ENCODE measurements at regions not wholly inside any gene's neighbourhood (a gene's known extent, or its start where the extent isn't known, plus 50 kb on each side); places are given as distances from the start of the nearest gene placed in this dataset.

- CTCF ChIA-PET: no interaction called here
- no peaks in the 10 kb centered on the region for H3K4me1 Mint-ChIP-seq (ENCODE audit: low read depth)
- H3K36me3 Mint-ChIP-seq (ENCODE audit: low read depth): no peaks in the 10 kb centered on the region
- no peak for TF ChIP-seq CTCF (IDR thresholded peaks at IDR 0.05)
- H3K27ac Mint-ChIP-seq: no peak overlapping the region
- H3K27me3 Mint-ChIP-seq: no peaks in the 10 kb centered on the region
- POLR2A ChIA-PET: no interaction called here
- H3K4me3 Mint-ChIP-seq: no peak overlapping the region
- intact Hi-C loops (cut with micrococcal nuclease): no loop called here
- ATAC-seq: no peak
- DNase-seq: no peak
- no peaks in the 10 kb centered on the region for H3K9me3 Mint-ChIP-seq
Observed at GRCh38 chr4:20391198-20391597, 139.5 kb downstream of the SLIT2 start.

GRCh38 chr4:20391912-20392311, 140.2 kb downstream of the SLIT2 start:
- POLR2A ChIA-PET: no interaction called here
- Mint-ChIP-seq H3K4me3 (no peak overlapping the region), H3K27ac (no peak overlapping the region), H3K27me3 (no peaks in the 10 kb centered on the region), H3K36me3 (ENCODE audit: low read depth) (no peaks in the 10 kb centered on the region), H3K9me3 (no peaks in the 10 kb centered on the region), H3K4me1 (ENCODE audit: low read depth) (no peaks in the 10 kb centered on the region)
- DNase-seq: no peak
- no peak for ATAC-seq
- no peak for TF ChIP-seq CTCF (IDR thresholded peaks at IDR 0.05)
- intact Hi-C loops (cut with micrococcal nuclease): no loop called here
- CTCF ChIA-PET: no interaction called here

- Mint-ChIP-seq H3K4me3 (no peak overlapping the region), H3K27ac (no peak overlapping the region), H3K27me3 (no peaks in the 10 kb centered on the region), H3K4me1 (ENCODE audit: low read depth) (no peaks in the 10 kb centered on the region), H3K9me3 (no peaks in the 10 kb centered on the region), H3K36me3 (ENCODE audit: low read depth) (no peaks in the 10 kb centered on the region)
- intact Hi-C loops (cut with micrococcal nuclease): no loop called here
- ChIA-PET CTCF (interaction anchor here (1.2 to 2.3 kb wide), 2 partner anchors 26 to 291 kb away, joined by 3 to 12 read pairs; no protein-coding TSS in a partner anchor), POLR2A (no interaction called here)
- ATAC-seq (no peak), DNase-seq (no peak)
- TF ChIP-seq CTCF (IDR thresholded peaks at IDR 0.05): no peak
Observed at GRCh38 chr4:20393486-20394100, 141.9 kb downstream of the SLIT2 start.

- DNase-seq (no peak), ATAC-seq (no peak)
- Mint-ChIP-seq H3K4me3 (no peak overlapping the region), H3K27ac (no peak overlapping the region), H3K9me3 (no peaks in the 10 kb centered on the region), H3K36me3 (ENCODE audit: low read depth) (no peaks in the 10 kb centered on the region), H3K27me3 (no peaks in the 10 kb centered on the region), H3K4me1 (ENCODE audit: low read depth) (no peaks in the 10 kb centered on the region)
- TF ChIP-seq CTCF (IDR thresholded peaks at IDR 0.05): no peak
- ChIA-PET POLR2A (no interaction called here), CTCF (interaction anchor here (0.7 to 2.3 kb wide), 11 partner anchors 17 to 293 kb away, joined by 3 to 12 read pairs (median 4); no protein-coding TSS in a partner anchor)
- intact Hi-C loops (cut with micrococcal nuclease): no loop called here
Observed at GRCh38 chr4:20394512-20394911, 142.8 kb downstream of the SLIT2 start.

GRCh38 chr4:20395160-20395773, 143.6 kb downstream of the SLIT2 start:
- no peak for ATAC-seq

More at GRCh38 chr4:20395160-20395773, 143.6 kb downstream of the SLIT2 start:
- no peaks in the 10 kb centered on the region for H3K36me3 Mint-ChIP-seq (ENCODE audit: low read depth)
- peak; percentile 68 for TF ChIP-seq CTCF (IDR thresholded peaks at IDR 0.05)
- no peaks in the 10 kb centered on the region for H3K4me1 Mint-ChIP-seq (ENCODE audit: low read depth)
- ChIA-PET POLR2A (no interaction called here), CTCF (interaction anchor here (0.8 to 2.3 kb wide), 10 partner anchors 9 to 290 kb away, joined by 3 to 12 read pairs (median 4); no protein-coding TSS in a partner anchor)
- peak; percentile 45 for DNase-seq
- no peak overlapping the region for H3K27ac Mint-ChIP-seq
- H3K4me3 Mint-ChIP-seq: no peak overlapping the region
- no peaks in the 10 kb centered on the region for H3K27me3 Mint-ChIP-seq
- no peaks in the 10 kb centered on the region for H3K9me3 Mint-ChIP-seq
- intact Hi-C loops (cut with micrococcal nuclease): no loop called here
